ENCODE measurements at regions not wholly inside any gene's neighbourhood (a gene's known extent, or its start where the extent isn't known, plus 50 kb on each side); places are given as distances from the start of the nearest gene placed in this dataset.

DNA sequence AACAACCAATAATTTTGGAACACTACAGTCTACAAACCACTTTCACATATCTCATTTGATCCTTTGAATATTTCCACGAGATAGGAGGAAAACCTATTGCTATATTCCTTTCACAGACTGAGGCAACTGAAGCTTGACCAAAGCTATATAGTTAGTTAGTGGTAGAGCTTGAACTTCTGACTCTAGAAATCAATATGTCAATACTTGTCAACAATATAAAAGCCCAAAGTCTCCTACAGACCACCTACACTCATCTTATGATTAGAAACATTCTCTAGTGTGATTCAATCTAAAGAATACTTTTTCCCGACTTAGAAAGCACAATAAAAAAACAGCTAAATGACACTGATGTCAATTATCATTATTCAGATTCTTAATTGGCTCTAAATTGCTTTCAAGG, 139.4 kb downstream of the RPS29 start:
- Histone ChIP-seq H3K36me3 (replicated peaks in 1 of 2) (no peaks in the 10 kb centered on the region), H3K27me3 (no peaks in the 10 kb centered on the region), H3K27ac (no peak overlapping the region), H3K4me1 (replicated peaks in 1 of 2) (no peaks in the 10 kb centered on the region), H3K4me3 (no peak overlapping the region), H3K9me3 (replicated peaks in 1 of 3) (peaks cover 0 to 13% (median 0%) of the 10 kb centered on the region in 3 donors)
- TF ChIP-seq, protein P1, sequence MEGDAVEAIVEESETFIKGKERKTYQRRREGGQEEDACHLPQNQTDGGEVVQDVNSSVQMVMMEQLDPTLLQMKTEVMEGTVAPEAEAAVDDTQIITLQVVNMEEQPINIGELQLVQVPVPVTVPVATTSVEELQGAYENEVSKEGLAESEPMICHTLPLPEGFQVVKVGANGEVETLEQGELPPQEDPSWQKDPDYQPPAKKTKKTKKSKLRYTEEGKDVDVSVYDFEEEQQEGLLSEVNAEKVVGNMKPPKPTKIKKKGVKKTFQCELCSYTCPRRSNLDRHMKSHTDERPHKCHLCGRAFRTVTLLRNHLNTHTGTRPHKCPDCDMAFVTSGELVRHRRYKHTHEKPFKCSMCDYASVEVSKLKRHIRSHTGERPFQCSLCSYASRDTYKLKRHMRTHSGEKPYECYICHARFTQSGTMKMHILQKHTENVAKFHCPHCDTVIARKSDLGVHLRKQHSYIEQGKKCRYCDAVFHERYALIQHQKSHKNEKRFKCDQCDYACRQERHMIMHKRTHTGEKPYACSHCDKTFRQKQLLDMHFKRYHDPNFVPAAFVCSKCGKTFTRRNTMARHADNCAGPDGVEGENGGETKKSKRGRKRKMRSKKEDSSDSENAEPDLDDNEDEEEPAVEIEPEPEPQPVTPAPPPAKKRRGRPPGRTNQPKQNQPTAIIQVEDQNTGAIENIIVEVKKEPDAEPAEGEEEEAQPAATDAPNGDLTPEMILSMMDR (IDR thresholded peaks at IDR 0.05): no peak
- TF ChIP-seq POLR2A (IDR thresholded peaks at IDR 0.05): no peak
- intact Hi-C loops (cut with DNase I): no loop called here
- WGBS, 4 donors: 49 to 78% (median 71%) methylated on average over 2 of the region's 2 CpGs
- DNase-seq: no peak

DNA sequence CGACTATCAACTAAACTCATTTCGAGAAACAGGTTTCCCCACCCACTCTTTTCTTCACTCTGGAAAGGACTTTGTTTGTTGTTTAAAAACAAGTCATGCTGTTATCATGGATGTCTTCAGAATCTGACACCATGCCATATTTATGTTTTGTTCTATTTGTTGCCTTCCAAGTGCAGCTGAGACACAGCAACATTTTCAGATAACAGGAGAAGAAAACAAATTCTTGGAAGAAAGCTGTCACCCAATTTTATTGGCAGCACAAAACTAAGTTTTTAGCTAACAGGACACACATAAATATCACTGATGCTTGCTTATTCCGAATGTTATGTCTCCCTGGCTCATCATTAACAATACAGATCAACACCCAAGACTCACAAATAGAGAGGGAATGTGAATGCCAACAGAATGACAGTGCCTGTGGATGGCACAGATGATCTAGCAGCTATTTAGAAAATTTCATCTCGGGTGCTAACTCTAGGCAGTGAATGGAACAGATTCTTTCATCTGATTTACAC, 147.9 kb downstream of the RPS29 start:
- no peak overlapping the region for H3K4me3 ChIP-seq
- DNase-seq: no peak
- 55 to 71% (median 65%) methylated on average over 4 of the region's 4 CpGs for WGBS, 4 donors
- H3K27me3 ChIP-seq: no peaks in the 10 kb centered on the region
- intact Hi-C loops (cut with DNase I): no loop called here
- H3K4me1 ChIP-seq (replicated peaks in 1 of 2): no peaks in the 10 kb centered on the region
- H3K27ac ChIP-seq: no peak overlapping the region
- H3K36me3 ChIP-seq (replicated peaks in 1 of 2): no peaks in the 10 kb centered on the region
- H3K9me3 ChIP-seq (replicated peaks in 1 of 3): no peaks in the 10 kb centered on the region
- TF ChIP-seq POLR2A (IDR thresholded peaks at IDR 0.05): no peak
- TF ChIP-seq, protein P1 (IDR thresholded peaks at IDR 0.05): no peak

DNA sequence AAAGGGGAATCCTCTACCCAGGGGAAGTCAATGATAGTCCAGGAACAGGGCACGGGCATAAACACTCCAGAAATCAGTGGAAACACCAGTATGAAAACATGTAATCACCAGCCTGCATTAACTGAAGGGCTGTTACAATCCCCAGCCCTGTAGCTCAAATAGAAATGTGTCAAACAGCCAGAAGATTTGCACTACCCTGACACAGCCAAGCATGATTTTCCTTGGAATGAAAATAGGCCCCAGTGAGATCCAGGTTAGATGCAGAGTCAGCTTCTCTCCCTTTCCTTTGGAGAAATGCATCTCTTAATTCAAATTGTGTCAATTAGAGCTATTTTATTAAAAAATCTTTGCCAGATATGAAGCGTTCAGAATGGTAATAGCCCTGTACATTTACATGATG, 158.1 kb downstream of the RPS29 start:
- Histone ChIP-seq H3K27ac (no peak overlapping the region), H3K9me3 (replicated peaks in 1 of 3) (no peaks in the 10 kb centered on the region), H3K4me3 (no peak overlapping the region), H3K36me3 (replicated peaks in 1 of 2) (no peaks in the 10 kb centered on the region), H3K4me1 (replicated peaks in 1 of 2) (no peaks in the 10 kb centered on the region), H3K27me3 (no peaks in the 10 kb centered on the region)
- TF ChIP-seq POLR2A (IDR thresholded peaks at IDR 0.05): no peak
- TF ChIP-seq, protein P1 (IDR thresholded peaks at IDR 0.05): no peak
- no peak for DNase-seq
- WGBS, 4 donors: 83 to 89% (median 87%) methylated on average over 2 of the region's 2 CpGs
- intact Hi-C loops (cut with DNase I): no loop called here

DNA sequence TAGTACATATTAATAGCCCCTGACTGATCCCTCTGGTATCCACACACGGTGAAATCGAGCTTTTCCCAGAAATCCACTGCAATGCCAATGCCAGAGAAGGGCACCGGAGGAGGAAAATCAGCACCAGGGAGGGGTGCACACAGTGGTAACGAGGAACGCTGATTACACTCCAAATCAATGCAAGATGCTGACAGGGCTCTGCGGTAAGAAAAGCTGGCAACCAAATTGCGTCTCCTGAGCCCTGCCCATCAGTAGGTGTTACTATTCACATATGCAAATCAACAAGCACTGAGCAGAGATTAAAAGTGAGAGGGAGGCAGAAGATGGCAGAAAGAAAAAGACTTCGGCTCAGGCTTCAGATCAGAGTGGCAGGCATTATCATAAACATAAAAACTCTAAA, 159.1 kb downstream of the RPS29 start:
- DNase-seq: no peak
- H3K36me3 ChIP-seq (replicated peaks in 1 of 2): no peaks in the 10 kb centered on the region
- H3K4me3 ChIP-seq: no peak overlapping the region
- no peaks in the 10 kb centered on the region for H3K9me3 ChIP-seq (replicated peaks in 1 of 3)
- no peak overlapping the region for H3K27ac ChIP-seq
- intact Hi-C loops (cut with DNase I): no loop called here
- H3K4me1 ChIP-seq (replicated peaks in 1 of 2): no peaks in the 10 kb centered on the region
- H3K27me3 ChIP-seq: no peaks in the 10 kb centered on the region
- TF ChIP-seq, protein P1 (IDR thresholded peaks at IDR 0.05): no peak
- TF ChIP-seq POLR2A (IDR thresholded peaks at IDR 0.05): no peak
- 57 to 76% (median 67%) methylated on average over 8 of the region's 8 CpGs for WGBS, 4 donors

All from adrenal gland (tissue), 9 donors.